ENCODE measurements at regions not wholly inside any gene's neighbourhood (a gene's known extent, or its start where the extent isn't known, plus 50 kb on each side); places are given as distances from the start of the nearest gene placed in this dataset.

DNA sequence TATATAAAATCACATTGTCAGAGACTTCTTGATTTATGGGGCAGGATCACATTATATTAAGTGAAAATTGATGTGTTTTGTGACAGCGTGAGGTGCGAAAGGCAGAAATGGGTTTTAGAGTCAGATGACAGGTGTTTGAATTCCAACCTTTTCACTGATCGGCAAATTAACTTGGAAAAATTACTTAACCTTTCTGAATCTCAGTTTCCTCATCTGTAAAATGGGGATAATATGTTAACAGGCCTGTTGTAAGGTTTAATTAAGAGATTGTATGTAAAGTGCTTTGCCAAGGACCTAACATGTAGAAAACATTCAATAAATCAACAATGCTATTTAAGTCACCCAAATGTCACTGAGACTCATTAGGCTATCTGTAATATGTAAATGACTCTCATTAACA is 221.2 kb upstream of the LYZL1 start:
- TF ChIP-seq ATF3 (IDR thresholded peaks at IDR 0.05; ENCODE audit: borderline replicate concordance, extremely low read depth, low read depth, low read length), result no peak
- no peak for TF ChIP-seq SUPT20H (IDR thresholded peaks at IDR 0.05; ENCODE audit: borderline replicate concordance, control insufficient read depth, low read depth, low read length)
- TF ChIP-seq ZNF274 (IDR thresholded peaks at IDR 0.05; ENCODE audit: insufficient read depth, insufficient read length), result no peak
- no peak for TF ChIP-seq CTCF (IDR thresholded peaks at IDR 0.05 in 2 of 3, conservative IDR thresholded peaks at IDR 0.05 in 1 of 3; ENCODE audit: control insufficient read depth in 2 of 3, extremely low read depth in 1 of 3, insufficient read depth in 1 of 3, low read depth in 3 of 3, low read length in 3 of 3)
- no peak for TF ChIP-seq ZBTB40 (IDR thresholded peaks at IDR 0.05; ENCODE audit: borderline replicate concordance)
- TF ChIP-seq POLR2AphosphoS5 (IDR thresholded peaks at IDR 0.05; ENCODE audit: low read length), result no peak

Measured in GM12878 (cell line).